ENCODE measurements at regions not wholly inside any gene's neighbourhood (a gene's known extent, or its start where the extent isn't known, plus 50 kb on each side); places are given as distances from the start of the nearest gene placed in this dataset.

DNA sequence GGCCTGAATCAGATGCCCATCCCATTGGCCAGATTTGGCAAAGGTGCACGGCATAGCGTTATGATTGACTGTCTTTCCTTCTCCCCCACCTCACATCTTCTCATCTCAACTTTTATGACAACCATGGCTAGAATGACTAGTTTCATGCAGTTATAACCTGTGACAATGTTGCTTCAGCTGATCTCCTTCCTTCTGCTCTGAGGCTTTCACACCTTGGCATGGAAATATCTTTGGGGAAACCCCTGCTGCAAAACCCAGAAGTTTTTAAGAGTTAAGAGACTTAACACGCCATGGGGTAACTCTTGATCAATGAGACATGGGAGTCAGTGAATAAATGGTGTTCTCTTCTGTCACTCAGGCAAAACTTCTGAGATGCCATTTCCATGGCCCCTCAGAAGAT, 290.7 kb upstream of the MDFIC2 start:
- DNase-seq (ENCODE audit: low read depth): no peak
- TF ChIP-seq, protein P1, sequence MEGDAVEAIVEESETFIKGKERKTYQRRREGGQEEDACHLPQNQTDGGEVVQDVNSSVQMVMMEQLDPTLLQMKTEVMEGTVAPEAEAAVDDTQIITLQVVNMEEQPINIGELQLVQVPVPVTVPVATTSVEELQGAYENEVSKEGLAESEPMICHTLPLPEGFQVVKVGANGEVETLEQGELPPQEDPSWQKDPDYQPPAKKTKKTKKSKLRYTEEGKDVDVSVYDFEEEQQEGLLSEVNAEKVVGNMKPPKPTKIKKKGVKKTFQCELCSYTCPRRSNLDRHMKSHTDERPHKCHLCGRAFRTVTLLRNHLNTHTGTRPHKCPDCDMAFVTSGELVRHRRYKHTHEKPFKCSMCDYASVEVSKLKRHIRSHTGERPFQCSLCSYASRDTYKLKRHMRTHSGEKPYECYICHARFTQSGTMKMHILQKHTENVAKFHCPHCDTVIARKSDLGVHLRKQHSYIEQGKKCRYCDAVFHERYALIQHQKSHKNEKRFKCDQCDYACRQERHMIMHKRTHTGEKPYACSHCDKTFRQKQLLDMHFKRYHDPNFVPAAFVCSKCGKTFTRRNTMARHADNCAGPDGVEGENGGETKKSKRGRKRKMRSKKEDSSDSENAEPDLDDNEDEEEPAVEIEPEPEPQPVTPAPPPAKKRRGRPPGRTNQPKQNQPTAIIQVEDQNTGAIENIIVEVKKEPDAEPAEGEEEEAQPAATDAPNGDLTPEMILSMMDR (conservative IDR thresholded peaks at IDR 0.05; ENCODE audit: control insufficient read depth, insufficient read depth, low read depth, low read length): no peak
- H3K4me3 ChIP-seq (ENCODE audit: control insufficient read depth, low read depth, low read length): no peak overlapping the region

DNA sequence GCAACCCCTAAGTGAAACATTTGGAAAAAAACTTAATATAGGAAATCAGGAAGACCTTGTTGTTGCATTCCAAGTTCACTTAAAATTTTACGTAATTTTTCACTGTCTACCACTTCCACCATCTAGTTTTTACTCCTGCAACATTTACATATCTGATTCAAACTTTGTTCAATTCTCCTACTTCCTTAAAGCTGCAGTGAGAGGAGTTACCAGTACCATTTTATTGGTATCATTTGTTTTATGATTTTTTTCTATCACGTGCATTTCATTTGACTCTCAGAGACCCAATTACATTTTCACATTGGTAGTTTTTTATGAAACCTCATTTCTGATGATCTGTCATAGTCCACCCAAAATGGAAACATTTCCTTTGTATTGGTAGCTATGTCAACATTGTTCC, 284.9 kb upstream of the MDFIC2 start:
- DNase-seq (ENCODE audit: low read depth): no peak
- H3K4me3 ChIP-seq (ENCODE audit: control insufficient read depth, low read depth, low read length): no peak overlapping the region
- TF ChIP-seq, protein P1 (conservative IDR thresholded peaks at IDR 0.05; ENCODE audit: control insufficient read depth, insufficient read depth, low read depth, low read length): no peak

DNA sequence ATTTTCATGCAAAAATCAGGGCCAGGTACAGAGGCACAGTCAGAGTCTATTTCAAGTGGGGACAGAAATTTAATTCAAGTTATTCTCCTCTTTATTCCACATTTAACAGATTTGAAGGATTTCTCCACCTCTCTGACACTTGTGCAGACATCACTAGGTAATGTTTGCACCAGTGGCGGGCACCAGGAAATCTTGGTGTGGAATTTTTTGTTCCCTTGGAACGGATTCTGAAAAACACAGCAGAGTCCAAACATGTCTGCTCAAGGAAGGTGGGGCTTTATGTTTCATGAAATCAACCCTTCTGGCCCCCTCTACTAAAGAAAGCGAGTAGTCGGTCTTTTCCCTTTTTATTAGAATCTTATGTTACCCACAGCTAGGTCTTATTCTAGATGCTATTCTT, 271.2 kb upstream of the MDFIC2 start:
- TF ChIP-seq, protein P1 (conservative IDR thresholded peaks at IDR 0.05; ENCODE audit: control insufficient read depth, insufficient read depth, low read depth, low read length): no peak
- H3K4me3 ChIP-seq (ENCODE audit: control insufficient read depth, low read depth, low read length): no peak overlapping the region
- DNase-seq (ENCODE audit: low read depth): no peak

DNA sequence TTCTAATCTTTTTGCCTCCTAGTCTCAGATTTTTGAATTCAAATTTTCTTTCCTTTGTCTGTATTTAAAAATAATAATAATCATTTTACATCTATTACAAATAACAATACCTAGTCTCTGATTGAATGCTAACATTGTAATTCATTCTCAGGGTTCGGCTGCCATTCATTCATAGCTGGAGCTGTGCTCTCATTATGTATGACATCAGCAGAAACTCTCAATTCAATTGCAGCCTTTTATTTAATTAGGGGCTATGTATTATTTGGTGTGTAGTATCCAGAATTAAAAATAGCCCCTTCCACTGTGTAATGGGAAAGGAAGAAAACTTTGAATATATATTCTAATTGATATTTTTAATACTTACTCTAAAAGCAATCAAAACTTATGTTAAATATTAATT, 270.4 kb upstream of the MDFIC2 start:
- H3K4me3 ChIP-seq (ENCODE audit: control insufficient read depth, low read depth, low read length): no peak overlapping the region
- no peak for DNase-seq (ENCODE audit: low read depth)
- TF ChIP-seq, protein P1 (conservative IDR thresholded peaks at IDR 0.05; ENCODE audit: control insufficient read depth, insufficient read depth, low read depth, low read length): no peak

DNA sequence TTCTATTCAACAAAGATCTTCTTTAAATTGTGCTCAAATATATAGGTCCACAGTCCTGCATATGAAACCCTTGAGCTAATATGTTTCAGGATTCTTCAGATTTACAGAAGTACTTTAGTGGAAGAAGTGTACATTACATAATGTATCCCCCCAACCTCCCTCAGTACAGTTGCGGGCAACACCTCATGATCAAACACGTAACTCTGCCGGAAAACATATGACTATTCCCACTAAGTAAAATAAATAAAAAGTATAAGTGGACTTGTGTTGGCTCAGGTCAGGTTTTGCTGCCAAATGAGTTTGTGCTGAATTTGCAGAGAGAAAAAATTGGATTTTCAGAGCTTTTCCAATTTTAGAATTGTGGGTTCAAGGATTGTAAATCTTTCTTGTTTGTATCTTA, 267.6 kb upstream of the MDFIC2 start:
- no peak for DNase-seq (ENCODE audit: low read depth)
- TF ChIP-seq, protein P1 (conservative IDR thresholded peaks at IDR 0.05; ENCODE audit: control insufficient read depth, insufficient read depth, low read depth, low read length): no peak
- no peak overlapping the region for H3K4me3 ChIP-seq (ENCODE audit: control insufficient read depth, low read depth, low read length)

DNA sequence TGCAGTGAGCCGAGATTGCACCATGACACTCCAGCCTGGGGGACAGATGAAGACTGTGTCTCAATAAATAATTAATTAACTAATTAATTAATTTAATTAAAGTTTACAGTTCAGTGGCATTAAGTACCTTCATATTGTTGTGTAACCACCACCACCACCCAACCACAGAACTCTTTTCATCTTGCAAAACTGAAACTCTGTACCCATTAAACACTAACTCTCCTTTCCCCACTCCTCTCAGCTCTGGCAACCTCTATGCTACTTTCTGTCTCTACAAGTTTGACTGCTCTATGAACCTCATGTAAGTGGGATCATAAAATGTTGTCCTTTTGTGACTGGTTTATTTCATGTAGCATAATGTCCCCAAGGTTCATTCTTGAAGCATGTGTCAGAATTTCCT, 259.3 kb upstream of the MDFIC2 start:
- H3K4me3 ChIP-seq (ENCODE audit: control insufficient read depth, low read depth, low read length): no peak overlapping the region
- no peak for DNase-seq (ENCODE audit: low read depth)
- TF ChIP-seq, protein P1 (conservative IDR thresholded peaks at IDR 0.05; ENCODE audit: control insufficient read depth, insufficient read depth, low read depth, low read length): no peak

DNA sequence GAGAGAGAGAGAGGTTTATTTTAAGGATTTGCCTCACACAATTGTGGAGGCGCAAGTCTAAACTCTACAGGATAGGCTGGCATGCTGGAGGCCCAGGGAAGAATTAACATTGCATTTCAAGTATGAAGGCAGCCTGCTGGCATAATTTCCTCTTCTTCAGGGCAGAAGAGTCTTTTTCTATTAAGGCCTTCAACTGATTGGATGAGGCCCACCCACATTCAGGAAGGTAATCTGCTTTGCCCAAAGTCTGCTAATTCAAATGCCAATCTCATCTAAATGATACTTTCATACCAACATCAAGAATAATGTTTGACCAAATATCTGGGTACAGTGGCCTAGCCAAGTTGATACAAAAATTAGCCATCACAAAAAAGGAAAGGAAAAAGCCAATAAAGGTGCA, 258.1 kb upstream of the MDFIC2 start:
- H3K4me3 ChIP-seq (ENCODE audit: control insufficient read depth, low read depth, low read length): no peak overlapping the region
- TF ChIP-seq, protein P1 (conservative IDR thresholded peaks at IDR 0.05; ENCODE audit: control insufficient read depth, insufficient read depth, low read depth, low read length): no peak
- DNase-seq (ENCODE audit: low read depth): no peak

All from fibroblast of mammary gland (primary cell).